ENCODE measurements at regions not wholly inside any gene's neighbourhood (a gene's known extent, or its start where the extent isn't known, plus 50 kb on each side); places are given as distances from the start of the nearest gene placed in this dataset.
"Not testable (repeated sequence)": the region's sequence is repeated elsewhere in the genome, so short reads cannot be mapped to it uniquely, and the experiment has no call there.

DNA sequence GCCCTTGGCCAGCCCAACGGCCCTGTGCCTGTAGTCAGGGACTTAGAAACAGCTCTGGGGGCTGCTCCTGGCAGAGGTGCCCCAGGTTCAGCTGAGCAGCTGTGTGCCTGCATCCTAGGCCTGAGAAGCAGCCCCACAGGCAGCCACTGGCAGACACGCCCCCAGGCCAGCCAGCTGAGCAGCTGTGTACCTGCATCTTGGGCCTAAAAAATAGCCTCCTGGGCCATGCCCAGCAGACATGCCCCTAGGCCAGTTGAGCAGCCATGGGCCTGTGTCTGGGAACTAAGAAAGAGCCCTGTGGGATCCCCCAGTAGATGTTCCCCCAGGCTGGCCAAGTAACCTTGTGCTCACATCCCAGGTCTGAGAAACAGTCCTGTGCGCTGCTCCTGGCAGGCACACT, 64.0 kb downstream of the TBR1 start:
- Histone ChIP-seq H3K27me3 (no peaks in the 10 kb centered on the region), H3K36me3 (no peaks in the 10 kb centered on the region), H3K4me3 (no peak overlapping the region), H3K9me3 (peaks cover 29% of the 10 kb centered on the region)
- DNase-seq, result no peak

DNA sequence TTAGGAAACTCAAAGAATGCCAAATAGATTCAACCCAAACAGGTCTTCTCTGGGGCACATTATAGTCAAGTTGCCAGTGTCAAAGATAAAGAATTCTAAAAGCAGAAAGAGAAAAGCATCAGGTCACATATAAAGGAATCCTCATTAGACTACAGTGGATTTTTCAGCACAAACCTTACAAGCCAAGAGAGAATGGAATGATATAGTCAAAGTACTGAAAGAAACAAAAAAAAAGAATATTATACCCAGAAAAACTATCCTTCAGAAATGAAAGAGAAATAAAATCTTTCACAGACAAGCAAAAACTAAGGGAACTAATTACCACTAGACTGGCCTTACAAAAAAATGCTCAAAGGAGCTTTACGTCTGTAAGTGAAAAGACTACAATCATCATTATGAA, 65.5 kb downstream of the TBR1 start:
- H3K36me3 ChIP-seq, result no peaks in the 10 kb centered on the region
- DNase-seq, result no peak
- peaks cover 29% of the 10 kb centered on the region for H3K9me3 ChIP-seq
- H3K27me3 ChIP-seq, result no peaks in the 10 kb centered on the region
- H3K4me3 ChIP-seq, result no peak overlapping the region

DNA sequence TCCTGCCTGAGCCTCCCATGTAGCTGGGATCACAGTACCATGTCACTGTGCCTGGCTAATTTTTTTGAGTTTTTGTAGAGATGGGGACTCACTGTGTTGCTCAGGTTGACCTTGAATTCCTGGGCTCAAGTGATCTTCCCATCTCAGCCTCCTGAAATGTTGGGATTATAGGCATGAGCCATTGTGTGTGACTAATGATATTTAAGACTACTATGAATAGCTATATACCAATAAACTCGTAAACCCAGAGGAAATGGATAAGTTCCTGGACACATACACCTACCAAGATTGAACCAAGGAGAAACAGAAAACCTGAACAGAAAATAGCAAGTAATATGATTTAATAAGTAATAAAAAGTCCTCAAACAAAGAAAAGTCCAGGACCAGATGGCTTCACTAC, 68.0 kb downstream of the TBR1 start:
- no peak for DNase-seq

DNA sequence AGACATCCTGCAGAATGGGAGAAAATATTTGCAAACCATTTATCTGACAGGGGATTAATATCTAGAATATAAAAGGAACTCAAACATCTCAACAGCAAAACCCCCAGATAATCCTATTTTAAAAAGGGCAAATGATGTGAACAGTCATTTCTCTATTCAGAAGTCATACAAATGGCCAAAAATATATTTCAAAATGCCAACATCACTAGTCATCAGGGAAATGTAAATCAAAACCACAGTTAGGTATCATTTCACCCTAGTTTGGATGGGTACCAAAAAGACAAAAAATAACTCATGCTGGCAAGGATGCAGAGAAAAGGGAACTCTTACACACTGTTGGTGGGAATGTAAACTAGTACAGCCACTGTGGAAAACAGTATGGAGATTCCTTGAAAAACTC, 70.0 kb downstream of the TBR1 start:
- no peak for DNase-seq
- Histone ChIP-seq H3K4me3 (no peak overlapping the region), H3K9me3 (peaks cover 23% of the 10 kb centered on the region), H3K36me3 (no peaks in the 10 kb centered on the region), H3K27me3 (no peaks in the 10 kb centered on the region)

More for the DNA sequence above, 68.0 kb downstream of the TBR1 start:
- Histone ChIP-seq H3K36me3 (no peaks in the 10 kb centered on the region), H3K4me3 (no peak overlapping the region), H3K27me3 (no peaks in the 10 kb centered on the region), H3K9me3 (peaks cover 29% of the 10 kb centered on the region)

DNA sequence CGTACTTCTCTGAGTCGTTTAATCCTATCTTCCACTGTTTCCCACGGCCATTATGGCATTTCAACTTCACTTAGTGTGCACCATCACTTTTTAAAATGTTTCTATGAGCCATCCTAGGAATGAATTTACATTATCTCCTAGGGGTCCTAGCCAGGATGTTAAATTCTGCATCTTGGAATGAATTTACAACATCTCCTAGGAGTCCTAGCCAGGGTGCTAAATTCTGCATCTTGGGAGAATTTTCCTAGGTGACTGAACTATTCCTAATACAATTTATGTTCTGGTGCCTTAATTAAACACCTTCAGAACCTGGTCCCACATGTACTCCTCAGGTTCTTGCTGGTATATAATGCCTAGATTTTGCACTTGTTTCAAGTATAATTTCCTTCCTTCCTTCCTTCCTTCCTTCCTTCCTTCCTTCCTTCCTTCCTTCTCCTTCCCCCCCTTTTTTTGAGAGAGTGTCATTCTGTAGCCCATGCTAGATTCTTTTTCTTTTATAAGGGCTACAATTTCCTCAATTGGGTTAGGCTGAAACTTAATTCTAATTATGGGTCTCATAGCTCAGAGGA, 72.1 kb downstream of the TBR1 start:
- peaks cover 6% of the 10 kb centered on the region for H3K9me3 ChIP-seq

DNA sequence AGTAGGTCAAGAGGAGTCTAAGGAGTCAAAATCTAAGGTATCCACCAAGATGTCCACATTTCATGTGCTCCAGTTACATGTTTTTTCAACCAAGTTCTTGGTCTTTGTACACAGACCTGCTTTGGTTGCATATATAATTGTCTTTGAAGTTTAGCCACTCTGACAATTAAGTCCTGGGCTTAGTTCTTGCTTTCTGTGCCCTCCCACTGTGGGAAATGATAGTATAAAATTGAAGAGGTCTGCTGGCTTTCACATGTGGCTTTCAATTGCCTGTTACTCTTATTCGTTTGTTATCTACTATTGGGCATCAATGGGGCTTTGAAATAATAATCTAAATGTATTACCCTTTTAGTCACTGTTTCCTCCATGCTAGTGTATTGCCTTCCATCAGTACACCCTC, 72.8 kb downstream of the TBR1 start:
- Histone ChIP-seq H3K27me3 (no peaks in the 10 kb centered on the region), H3K4me3 (no peak overlapping the region), H3K36me3 (no peaks in the 10 kb centered on the region), H3K9me3 (peaks cover 5% of the 10 kb centered on the region; the same call in 1 of the 2 replicates)
- DNase-seq, result no peak

More for the DNA sequence above, 72.1 kb downstream of the TBR1 start:
- Histone ChIP-seq H3K27me3 (no peaks in the 10 kb centered on the region), H3K4me3 (no peak overlapping the region), H3K36me3 (no peaks in the 10 kb centered on the region)
- no peak for DNase-seq

DNA sequence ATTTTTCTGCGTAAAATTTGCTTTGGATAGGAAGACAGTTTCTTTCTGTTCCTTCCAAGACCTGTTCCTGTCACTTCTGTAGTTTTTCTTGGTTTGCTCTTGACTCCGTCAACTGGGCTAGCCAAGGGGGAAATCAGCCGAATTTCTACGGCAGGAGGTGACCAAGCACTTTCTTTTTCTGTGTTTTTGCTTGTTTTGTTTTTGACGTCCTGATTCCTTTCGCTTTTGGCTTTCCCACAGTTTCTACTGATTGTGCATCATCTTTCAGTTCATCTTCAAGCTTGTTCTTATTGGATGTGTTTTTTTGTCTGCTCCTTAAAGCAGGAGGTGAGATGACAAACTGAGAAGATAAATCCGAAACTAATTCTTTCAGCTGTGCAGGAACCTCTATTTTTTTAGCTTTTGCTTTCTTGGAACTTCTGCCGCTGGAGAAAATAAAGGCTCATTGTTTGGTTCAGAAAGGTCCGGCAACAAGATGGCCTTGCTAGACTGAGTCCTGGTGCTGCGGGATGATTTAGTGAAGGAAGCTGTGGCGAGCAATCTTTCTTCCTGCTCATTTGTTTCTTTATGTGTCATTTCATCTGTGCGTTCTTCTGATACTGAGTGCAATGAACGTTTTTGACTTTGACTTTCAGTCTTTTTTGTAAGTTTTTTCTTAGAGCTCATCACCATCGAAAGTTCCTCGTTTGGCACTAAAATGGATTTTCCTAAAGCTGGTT, 85.0 kb downstream of the TBR1 start:
- H3K4me3 ChIP-seq, result peak overlapping the region; percentile 54
- H3K36me3 ChIP-seq, H3K27me3 ChIP-seq, H3K9me3 ChIP-seq: not testable (repeated sequence)
- DNase-seq, result peak; percentile 33

DNA sequence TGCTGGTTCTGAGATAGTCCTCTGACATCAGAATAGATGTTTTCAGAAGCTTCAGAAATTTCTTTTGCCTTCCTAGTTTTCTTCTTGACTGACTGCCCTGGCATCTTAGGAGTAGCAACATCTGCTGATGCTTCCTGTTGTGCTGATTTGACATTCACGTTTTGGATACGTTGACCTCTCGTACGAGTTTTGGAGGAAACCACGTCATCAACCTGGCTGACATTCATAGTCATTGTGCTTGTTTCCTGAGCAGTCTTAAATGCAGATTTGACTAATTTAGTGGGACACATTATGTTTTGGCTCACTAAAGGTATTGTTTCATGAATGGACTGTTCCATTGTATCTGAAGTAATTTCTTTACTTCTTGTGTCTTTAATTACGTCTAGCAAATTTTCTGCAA, 86.2 kb downstream of the TBR1 start:
- H3K27me3 ChIP-seq, H3K9me3 ChIP-seq, DNase-seq, H3K36me3 ChIP-seq, H3K4me3 ChIP-seq: not testable (repeated sequence)

DNA sequence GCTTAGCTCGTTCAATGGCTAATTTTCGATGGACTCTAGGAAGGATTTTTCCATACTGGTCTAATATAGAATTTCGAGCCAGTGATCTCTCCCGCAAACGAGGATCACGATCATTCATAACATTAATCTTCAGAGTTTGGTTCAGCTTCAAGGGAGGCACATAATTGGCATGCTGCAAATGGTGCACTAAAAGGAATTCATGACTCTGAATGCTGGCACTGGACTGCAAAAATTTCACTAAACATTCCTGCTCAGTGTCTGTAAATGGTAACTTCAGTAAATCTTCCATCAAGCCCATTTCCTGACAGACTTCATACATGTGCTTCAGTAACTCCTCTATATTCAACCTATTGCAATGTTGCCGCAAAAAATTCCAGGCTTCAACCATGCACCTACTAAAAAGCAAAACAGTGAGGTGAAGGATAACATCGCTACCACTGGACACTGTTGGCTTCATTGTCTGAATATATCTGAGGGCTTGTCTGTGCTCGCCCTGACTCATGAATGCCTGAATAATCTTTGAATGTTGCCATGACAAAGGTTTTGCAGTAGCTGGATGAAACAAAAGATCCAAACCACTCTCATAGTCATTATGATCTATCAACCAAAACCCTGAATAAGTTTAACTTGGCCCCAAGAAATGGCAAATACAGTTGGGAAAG, 88.7 kb downstream of the TBR1 start:
- H3K27me3 ChIP-seq, H3K36me3 ChIP-seq, H3K9me3 ChIP-seq, H3K4me3 ChIP-seq: not testable (repeated sequence)
- peak; percentile 26 for DNase-seq

DNA sequence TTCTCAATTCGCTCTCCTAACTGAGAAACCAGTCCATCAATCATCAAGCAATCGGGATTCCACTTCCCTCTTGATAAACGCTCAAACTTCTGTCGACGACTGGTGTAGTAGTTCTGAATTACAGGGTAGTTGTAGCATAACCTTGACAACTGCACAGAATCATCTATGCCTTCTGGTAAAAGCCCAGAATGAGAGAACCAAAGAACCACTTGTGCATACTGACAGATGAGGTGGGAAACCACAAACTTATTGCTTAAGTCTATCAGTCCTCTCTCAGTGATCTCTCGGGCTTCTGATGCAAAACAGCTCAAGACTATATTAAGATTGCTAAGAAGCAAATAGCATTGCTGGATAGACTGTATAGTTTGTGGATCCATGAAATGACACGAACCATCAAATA, 89.4 kb downstream of the TBR1 start:
- H3K27me3 ChIP-seq, H3K4me3 ChIP-seq, H3K9me3 ChIP-seq: not testable (repeated sequence)

DNA sequence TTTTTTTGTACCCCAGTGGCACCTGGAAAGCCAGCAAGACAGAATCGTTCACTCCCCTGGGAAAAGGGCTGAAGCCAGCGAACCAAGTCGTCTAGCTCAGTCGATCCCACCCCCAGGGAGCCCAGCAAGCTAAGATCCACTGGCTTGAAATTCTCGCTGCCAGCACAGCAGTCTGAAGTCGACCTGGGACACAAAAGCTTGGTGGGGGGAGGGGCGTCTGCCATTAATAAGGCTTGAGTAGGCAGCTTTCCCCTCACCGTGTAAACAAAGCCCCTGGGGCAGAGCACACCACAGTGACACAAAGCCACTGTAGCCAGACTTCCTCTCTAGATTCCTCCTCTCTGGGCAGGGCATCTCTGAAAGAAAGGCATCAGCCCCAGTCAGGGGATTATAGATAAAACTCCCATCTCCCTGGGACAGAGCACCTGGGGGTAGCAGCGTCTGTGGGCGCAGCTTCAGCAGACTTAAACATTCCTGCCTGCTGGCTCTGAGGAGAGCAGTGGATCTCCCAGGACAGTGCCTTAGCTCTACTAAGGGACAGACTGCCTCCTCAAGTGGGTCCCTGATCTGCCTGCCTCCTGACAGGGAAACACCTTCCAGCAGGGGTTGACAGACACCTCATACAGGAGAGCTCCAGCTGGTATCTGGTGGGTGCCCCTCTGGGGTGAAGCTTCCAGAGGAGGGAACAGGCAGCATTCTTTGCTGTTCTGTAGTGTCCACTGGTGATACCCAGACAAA, 97.4 kb downstream of the TBR1 start:
- H3K27me3 ChIP-seq, H3K9me3 ChIP-seq, H3K4me3 ChIP-seq, H3K36me3 ChIP-seq, DNase-seq: not testable (repeated sequence)

More for the DNA sequence above, 89.4 kb downstream of the TBR1 start:
- DNase-seq, H3K36me3 ChIP-seq: not testable (repeated sequence)

DNA sequence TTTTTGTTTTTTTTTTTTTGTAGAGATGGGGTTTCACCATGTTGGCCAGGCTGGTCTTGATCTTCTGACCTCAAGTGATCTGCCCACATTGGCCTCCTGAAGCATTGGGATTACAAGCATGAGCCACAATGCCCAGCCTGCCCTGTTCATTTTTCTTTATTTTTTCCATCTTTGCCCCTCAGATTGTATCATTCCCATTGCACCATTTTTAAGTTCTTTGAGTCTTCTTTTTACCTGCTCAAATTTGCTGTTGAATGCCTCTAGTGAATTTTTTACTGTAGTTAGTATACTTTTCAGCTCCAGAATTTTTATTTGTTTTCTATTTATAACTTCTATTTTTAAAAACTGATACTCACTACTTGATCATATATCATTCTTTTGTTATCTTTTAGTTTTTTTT, 101.4 kb upstream of the SLC4A10 start:
- H3K27me3 ChIP-seq, result 0 out of 2 replicates have a peak, but pooled peaks cover 2% of the 10 kb centered on the region
- no peak overlapping the region for H3K4me3 ChIP-seq
- H3K36me3 ChIP-seq, result no peaks in the 10 kb centered on the region
- no peak for DNase-seq
- H3K9me3 ChIP-seq, result peaks cover 3% of the 10 kb centered on the region; the same call in 1 of the 2 replicates

DNA sequence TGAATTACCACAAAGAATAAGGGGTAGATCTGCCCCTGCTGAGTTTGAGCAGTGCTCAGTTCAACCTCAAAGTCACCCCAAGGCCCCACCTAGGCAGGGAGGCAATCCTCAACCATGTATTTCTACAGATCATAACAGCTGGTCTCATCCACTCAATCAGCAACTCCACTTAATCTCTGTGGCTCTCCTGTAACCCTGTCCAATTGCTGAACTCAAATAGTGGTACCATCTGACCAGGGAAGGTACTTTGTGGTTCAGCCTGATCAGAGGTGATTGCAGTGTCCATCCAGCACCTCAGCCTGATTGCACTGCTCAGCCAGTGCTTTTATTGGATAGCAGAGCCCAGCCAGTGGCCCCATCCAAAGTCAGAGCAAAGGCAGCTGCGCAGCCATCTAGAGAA, 91.0 kb upstream of the SLC4A10 start:
- no peak for DNase-seq
- Histone ChIP-seq H3K27me3 (no peaks in the 10 kb centered on the region), H3K4me3 (no peak overlapping the region), H3K36me3 (no peaks in the 10 kb centered on the region), H3K9me3 (no peaks in the 10 kb centered on the region; the same call in 1 of the 2 replicates)

DNA sequence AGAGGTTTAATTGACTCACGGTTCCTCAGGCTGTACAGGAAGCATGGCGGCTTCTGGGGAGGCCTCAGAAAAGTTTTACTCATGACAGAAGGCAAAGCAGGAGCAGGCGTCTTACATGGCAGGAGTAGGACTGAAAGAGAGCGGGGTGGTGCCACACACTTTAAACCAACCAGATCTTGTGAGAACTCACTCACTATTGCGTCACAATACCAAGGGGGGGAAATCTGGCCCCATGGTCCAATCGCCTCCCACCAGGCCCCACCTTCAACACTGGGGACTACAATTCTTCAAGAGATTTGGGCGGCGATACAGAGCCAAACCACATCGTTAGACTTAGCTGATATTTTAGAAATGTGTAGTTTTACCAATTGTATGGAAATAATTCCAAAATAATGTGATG, 77.6 kb upstream of the SLC4A10 start:
- H3K4me3 ChIP-seq, result no peak overlapping the region
- no peaks in the 10 kb centered on the region for H3K9me3 ChIP-seq
- no peaks in the 10 kb centered on the region for H3K36me3 ChIP-seq
- DNase-seq, result no peak
- H3K27me3 ChIP-seq, result no peaks in the 10 kb centered on the region

DNA sequence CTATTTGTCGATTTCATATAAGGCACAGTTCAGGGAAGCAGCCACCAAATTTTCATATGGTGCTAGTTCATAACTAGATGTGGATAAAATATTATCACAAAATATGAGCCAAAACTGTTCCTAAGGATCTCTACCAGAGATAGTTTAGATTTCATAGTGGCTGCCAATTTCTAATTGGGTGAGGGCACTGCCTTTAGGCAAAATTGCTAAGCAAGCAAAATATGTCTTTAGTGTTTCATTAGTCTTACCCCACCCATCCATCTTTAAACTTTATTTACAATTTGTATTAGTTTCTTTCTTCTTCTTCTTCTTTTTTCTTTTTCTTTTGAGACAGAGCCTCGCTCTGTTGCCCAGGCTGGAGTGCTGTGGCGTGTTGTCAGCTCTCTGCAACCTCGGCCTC, 77.1 kb upstream of the SLC4A10 start:
- H3K4me3 ChIP-seq, result no peak overlapping the region
- H3K9me3 ChIP-seq, result no peaks in the 10 kb centered on the region
- H3K36me3 ChIP-seq, result no peaks in the 10 kb centered on the region
- DNase-seq, result no peak
- no peaks in the 10 kb centered on the region for H3K27me3 ChIP-seq

DNA sequence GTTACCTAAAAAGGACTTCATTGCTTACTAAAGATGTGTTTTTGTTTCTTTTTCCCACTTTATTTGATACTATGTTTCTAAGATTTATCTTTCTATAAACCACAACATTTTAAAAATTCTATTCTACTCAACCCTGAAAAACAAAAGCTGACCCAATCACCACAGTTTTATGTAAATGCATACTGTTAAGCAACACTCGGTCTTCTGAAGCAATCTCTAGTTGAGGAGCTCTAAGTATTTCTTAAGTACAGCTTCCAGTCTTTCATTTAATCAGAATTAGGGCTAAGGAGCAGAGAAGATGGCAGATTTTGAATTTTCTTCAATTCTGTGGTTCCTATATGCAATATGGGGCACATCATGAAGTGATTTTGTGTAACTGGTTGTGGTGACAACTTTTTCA, 72.2 kb upstream of the SLC4A10 start:
- Histone ChIP-seq H3K9me3 (no peaks in the 10 kb centered on the region), H3K4me3 (no peak overlapping the region), H3K27me3 (no peaks in the 10 kb centered on the region), H3K36me3 (no peaks in the 10 kb centered on the region)
- no peak for DNase-seq

DNA sequence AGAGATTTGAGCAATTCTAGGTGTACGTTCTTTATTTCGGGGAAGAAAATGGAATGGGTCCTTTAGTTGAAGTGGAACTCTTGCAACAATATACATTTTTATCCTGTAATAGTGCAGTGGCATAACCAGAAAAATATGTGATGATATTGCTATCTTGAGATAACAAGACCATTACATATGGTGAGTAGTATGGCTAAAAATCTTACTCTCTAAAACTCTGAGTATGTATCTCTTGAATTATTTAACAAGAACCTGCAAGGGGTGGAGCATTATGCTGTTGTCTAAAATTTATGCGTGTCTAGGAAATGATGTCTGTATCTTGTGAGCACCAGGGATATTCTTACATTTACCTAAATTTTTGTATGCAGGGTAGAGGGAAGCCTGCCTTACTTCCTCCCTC, 68.4 kb upstream of the SLC4A10 start:
- H3K4me3 ChIP-seq, result no peak overlapping the region
- no peak for DNase-seq
- no peaks in the 10 kb centered on the region for H3K27me3 ChIP-seq
- H3K36me3 ChIP-seq, result no peaks in the 10 kb centered on the region
- H3K9me3 ChIP-seq, result no peaks in the 10 kb centered on the region; the same call in 1 of the 2 replicates
